AG09309 (cell line): ENCODE measurements at regions not wholly inside any gene's neighbourhood (a gene's known extent, or its start where the extent isn't known, plus 50 kb on each side); places are given as distances from the start of the nearest gene placed in this dataset.

Experiments used
- DNase-seq: peaks from one replicate; pipeline ENCODE4 v3.0.0-alpha.2; 2010; ENCODE audit warnings: low read depth
- H3K4me3 ChIP-seq: 2 replicates; pipeline ENCODE4 v1.5.1; 2011; ENCODE audit warnings: mild to moderate bottlenecking, low read depth, low read length, moderate library complexity; ENCODE audit not compliant: control insufficient read depth
- CTCF ChIP-seq: IDR thresholded peaks from 2 replicates; pipeline ENCODE4 v1.5.1; 2011; ENCODE audit warnings: mild to moderate bottlenecking, low read depth, low read length, inconsistent platforms; ENCODE audit not compliant: insufficient read depth, control insufficient read depth; ENCODE audit errors: missing control alignments

DNA sequence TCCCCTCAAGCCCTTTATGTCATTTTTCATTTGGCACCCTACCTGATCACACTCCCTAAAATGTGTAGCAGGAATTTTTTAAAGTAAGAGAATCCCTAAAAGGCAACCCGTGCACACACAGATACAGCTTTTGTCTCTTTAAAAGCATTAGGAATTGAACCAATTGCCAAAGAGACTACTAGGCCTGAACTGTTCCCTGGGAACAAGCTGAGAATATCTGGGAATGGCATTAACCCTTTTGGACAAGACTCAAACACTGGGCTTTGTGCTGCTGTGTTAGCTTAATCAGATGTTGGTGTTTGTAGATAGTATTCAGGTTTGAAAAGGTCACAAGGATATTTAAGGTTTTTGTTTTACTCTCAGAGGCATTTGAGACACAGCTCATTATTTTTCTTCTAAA, 414.4 kb upstream of the PDZRN3 start:
- TF ChIP-seq CTCF, result no peak
- no peak overlapping the region for H3K4me3 ChIP-seq
- DNase-seq, result no peak

DNA sequence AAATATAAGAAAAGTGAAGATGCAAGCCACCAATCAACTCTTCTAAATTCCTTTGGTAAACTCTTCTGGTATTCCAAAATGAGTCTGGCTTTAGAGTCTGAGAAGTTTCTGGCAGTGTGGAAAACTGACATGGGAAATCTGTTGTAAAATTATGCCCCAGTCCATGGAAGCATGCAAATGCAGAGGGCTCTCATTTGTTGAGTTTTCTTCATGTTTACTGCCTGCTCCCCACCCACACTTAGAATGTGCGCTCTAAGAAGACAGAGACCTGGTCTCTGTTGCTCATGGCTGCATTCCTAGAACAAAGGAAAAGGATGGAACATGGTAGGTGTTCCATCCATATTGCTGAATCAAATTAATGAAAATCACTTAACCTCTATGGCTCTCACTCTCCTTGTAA, 411.8 kb upstream of the PDZRN3 start:
- TF ChIP-seq CTCF, result no peak
- DNase-seq, result no peak
- H3K4me3 ChIP-seq, result no peak overlapping the region

DNA sequence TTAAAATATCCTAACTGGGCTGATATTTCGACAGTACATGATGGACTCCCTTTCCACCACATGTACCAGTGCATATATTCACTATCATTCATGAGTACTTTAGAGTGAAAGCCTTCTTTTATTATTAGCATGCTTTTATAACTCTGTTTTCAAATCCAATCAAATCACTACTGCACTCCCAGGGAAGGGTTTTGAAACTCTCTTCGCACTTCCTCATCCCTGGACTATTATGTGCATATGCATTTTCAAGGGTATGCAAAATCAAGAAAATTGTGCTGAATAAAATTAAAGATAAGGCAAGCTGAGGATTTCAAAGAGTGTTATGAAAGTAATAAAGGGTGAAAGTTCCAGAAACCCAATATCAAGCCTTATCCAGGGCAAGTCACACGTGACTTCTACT, 411.4 kb upstream of the PDZRN3 start:
- TF ChIP-seq CTCF, result no peak
- DNase-seq, result no peak
- H3K4me3 ChIP-seq, result no peak overlapping the region

GRCh38 chr3:74033806-74034205, 409.1 kb upstream of the PDZRN3 start:
- H3K4me3 ChIP-seq, result no peak overlapping the region
- no peak for DNase-seq
- TF ChIP-seq CTCF, result no peak

GRCh38 chr3:74033381-74033780, 408.6 kb upstream of the PDZRN3 start:
- H3K4me3 ChIP-seq, result no peak overlapping the region
- no peak for DNase-seq
- no peak for TF ChIP-seq CTCF

GRCh38 chr3:74027121-74027520, 402.4 kb upstream of the PDZRN3 start:
- TF ChIP-seq CTCF, result no peak
- DNase-seq, result no peak
- no peak overlapping the region for H3K4me3 ChIP-seq

DNA sequence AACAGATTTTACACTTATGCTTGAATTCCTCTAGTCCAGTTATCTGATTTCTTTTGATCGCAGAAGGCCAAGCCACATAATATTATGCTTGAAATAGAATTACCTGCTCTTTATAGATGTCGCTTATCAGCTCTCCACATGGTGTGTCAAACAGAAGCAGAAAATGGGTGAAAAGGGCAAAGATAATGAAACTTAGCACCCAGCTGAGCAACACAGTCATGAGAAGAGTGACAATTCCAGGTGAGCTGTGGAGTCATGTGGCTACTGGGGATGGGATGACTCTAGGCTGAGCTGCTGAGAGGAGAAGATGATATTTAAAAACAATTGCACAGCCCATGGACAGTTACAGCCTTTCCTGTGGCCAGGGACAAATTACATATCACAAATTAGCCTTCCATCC, 398.7 kb upstream of the PDZRN3 start:
- DNase-seq, result no peak
- no peak for TF ChIP-seq CTCF
- H3K4me3 ChIP-seq, result no peak overlapping the region
